ENCODE measurements at regions not wholly inside any gene's neighbourhood (a gene's known extent, or its start where the extent isn't known, plus 50 kb on each side); places are given as distances from the start of the nearest gene placed in this dataset.
"Not testable (repeated sequence)": the region's sequence is repeated elsewhere in the genome, so short reads cannot be mapped to it uniquely, and the experiment has no call there.

DNA sequence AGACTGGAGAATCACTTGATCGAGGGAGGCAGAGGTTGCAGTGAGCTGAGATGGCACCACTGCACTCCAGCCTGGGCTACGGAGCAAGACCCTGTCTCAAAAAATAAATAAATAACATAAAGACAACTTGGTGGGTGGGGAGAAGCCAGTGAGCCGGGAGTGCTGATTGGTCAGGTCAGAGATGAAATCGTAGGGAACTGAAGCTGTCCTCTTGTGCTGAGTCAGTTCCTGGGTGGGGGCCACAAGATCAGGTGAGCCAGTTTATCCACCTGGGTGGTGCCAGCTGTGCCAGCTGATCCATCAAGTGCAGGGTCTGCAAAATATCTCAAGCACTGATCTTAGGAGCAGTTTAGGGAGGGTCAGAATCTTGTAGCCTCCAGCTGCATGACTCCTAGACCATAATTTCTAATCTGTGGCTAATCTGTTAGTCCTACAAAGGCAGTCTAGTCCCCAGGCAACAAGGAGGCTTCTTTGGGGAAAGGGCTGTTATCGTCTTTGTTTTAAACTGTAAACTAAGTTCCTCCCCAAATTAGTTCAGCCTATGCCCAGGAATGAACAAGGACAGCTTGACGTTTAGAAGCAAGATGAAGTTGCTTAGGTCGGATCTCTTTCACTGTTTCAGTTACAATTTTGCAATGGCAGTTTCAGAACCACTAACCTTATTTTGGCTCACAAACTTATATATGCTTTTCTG is 221.5 kb upstream of the MYLIP start:
- H3K9ac ChIP-seq (ENCODE audit: low read depth, low read length, poor library complexity); H4K91ac ChIP-seq (ENCODE audit: low read depth, low read length, poor library complexity); H2BK120ac ChIP-seq (ENCODE audit: low read depth, low read length); H3K4me3 ChIP-seq (ENCODE audit: low read length in 2 of 2); H4K8ac ChIP-seq (ENCODE audit: low read depth, low read length); H2AK5ac ChIP-seq (ENCODE audit: low read depth, low read length); H3K23ac ChIP-seq (ENCODE audit: low read depth, low read length, poor library complexity); H3K27ac ChIP-seq (replicated peaks; ENCODE audit: low read length); H2BK5ac ChIP-seq (ENCODE audit: low read length); H2BK12ac ChIP-seq (ENCODE audit: low read length); H3K18ac ChIP-seq (ENCODE audit: low read length); H2AFZ ChIP-seq (ENCODE audit: low read length); H3K79me1 ChIP-seq (ENCODE audit: low read depth, low read length); H3K4me1 ChIP-seq (ENCODE audit: control insufficient read depth in 2 of 2, insufficient read depth in 1 of 2, low read depth in 1 of 2, low read length in 2 of 2); H2BK15ac ChIP-seq (ENCODE audit: low read length); H3K14ac ChIP-seq (ENCODE audit: low read length); H3K36me3 ChIP-seq (replicated peaks in 1 of 2; ENCODE audit: control insufficient read depth in 2 of 2, insufficient read depth in 2 of 2, low read length in 2 of 2); H3K9me3 ChIP-seq (replicated peaks in 1 of 2; ENCODE audit: control insufficient read depth in 2 of 2, insufficient read depth in 1 of 2, low read depth in 1 of 2, low read length in 2 of 2); H3K27me3 ChIP-seq (ENCODE audit: control insufficient read depth in 3 of 3, insufficient read depth in 3 of 3, low read depth in 1 of 3, low read length in 3 of 3); DNase-seq (ENCODE audit: low spot score); H3K4me2 ChIP-seq (ENCODE audit: insufficient read depth, low read length, poor library complexity, severe bottlenecking); H3K4ac ChIP-seq (ENCODE audit: low read length): not testable (repeated sequence)
- WGBS, 2 donors (ENCODE audit: extremely low coverage in 2 of 2, insufficient read length in 2 of 2, insufficient replicate concordance in 1 of 2) = no CpG with 5 or more reads among the region's 7 CpGs

DNA sequence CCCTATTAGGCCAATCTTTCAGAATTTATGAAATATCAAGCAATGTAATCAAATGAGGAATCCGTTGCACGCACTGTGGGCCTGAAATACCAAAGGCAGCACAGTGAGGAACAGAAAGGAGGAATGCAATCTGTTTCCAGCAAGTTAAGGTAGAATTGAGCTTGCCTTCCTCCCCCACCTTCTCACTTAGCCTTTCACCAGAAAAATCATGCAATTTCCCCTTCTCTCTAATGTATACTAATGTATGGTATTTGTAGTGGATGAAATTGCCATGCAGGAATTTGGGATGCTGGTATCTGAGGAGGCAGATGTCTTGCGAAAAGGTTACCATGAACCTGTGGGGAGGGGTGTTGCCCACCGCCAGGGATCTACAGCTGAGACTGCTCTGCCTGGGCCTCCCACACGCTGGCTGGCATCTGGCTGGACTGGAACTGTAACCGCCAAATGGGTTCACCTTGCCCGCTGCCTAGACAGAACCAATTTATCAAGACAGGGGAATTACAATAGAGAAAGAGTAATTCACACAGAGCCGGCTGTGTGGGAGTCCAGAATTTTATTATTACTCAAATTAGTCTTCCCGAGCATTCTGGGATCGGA is 222.4 kb upstream of the MYLIP start:
- Histone ChIP-seq H2BK5ac (ENCODE audit: low read length) (no peak overlapping the region), H2BK120ac (ENCODE audit: low read depth, low read length) (no peak overlapping the region), H2AFZ (ENCODE audit: low read length) (no peak overlapping the region), H2BK15ac (ENCODE audit: low read length) (no peak overlapping the region), H3K27ac (replicated peaks; ENCODE audit: low read length) (no peak overlapping the region), H3K27me3 (ENCODE audit: control insufficient read depth in 3 of 3, insufficient read depth in 3 of 3, low read depth in 1 of 3, low read length in 3 of 3) (no peaks in the 10 kb centered on the region), H3K18ac (ENCODE audit: low read length) (no peak overlapping the region), H4K8ac (ENCODE audit: low read depth, low read length) (no peak overlapping the region), H2BK12ac (ENCODE audit: low read length) (no peak overlapping the region), H3K9me3 (replicated peaks in 1 of 2; ENCODE audit: control insufficient read depth in 2 of 2, insufficient read depth in 1 of 2, low read depth in 1 of 2, low read length in 2 of 2) (no peaks in the 10 kb centered on the region), H3K79me1 (ENCODE audit: low read depth, low read length) (no peaks in the 10 kb centered on the region), H3K4me1 (ENCODE audit: control insufficient read depth in 2 of 2, insufficient read depth in 1 of 2, low read depth in 1 of 2, low read length in 2 of 2) (no peaks in the 10 kb centered on the region), H3K9ac (ENCODE audit: low read depth, low read length, poor library complexity) (no peak overlapping the region), H2AK5ac (ENCODE audit: low read depth, low read length) (no peak overlapping the region), H3K4me3 (ENCODE audit: low read length in 2 of 2) (no peak overlapping the region), H3K14ac (ENCODE audit: low read length) (no peak overlapping the region), H3K36me3 (replicated peaks in 1 of 2; ENCODE audit: control insufficient read depth in 2 of 2, insufficient read depth in 2 of 2, low read length in 2 of 2) (no peaks in the 10 kb centered on the region), H4K91ac (ENCODE audit: low read depth, low read length, poor library complexity) (no peak overlapping the region), H3K4ac (ENCODE audit: low read length) (no peak overlapping the region), H3K23ac (ENCODE audit: low read depth, low read length, poor library complexity) (no peak overlapping the region), H3K4me2 (ENCODE audit: insufficient read depth, low read length, poor library complexity, severe bottlenecking) (no peak overlapping the region)
- DNase-seq (ENCODE audit: low spot score) = no peak
- no CpG with 5 or more reads among the region's 10 CpGs for WGBS, 2 donors (ENCODE audit: extremely low coverage in 2 of 2, insufficient read length in 2 of 2, insufficient replicate concordance in 1 of 2)

DNA sequence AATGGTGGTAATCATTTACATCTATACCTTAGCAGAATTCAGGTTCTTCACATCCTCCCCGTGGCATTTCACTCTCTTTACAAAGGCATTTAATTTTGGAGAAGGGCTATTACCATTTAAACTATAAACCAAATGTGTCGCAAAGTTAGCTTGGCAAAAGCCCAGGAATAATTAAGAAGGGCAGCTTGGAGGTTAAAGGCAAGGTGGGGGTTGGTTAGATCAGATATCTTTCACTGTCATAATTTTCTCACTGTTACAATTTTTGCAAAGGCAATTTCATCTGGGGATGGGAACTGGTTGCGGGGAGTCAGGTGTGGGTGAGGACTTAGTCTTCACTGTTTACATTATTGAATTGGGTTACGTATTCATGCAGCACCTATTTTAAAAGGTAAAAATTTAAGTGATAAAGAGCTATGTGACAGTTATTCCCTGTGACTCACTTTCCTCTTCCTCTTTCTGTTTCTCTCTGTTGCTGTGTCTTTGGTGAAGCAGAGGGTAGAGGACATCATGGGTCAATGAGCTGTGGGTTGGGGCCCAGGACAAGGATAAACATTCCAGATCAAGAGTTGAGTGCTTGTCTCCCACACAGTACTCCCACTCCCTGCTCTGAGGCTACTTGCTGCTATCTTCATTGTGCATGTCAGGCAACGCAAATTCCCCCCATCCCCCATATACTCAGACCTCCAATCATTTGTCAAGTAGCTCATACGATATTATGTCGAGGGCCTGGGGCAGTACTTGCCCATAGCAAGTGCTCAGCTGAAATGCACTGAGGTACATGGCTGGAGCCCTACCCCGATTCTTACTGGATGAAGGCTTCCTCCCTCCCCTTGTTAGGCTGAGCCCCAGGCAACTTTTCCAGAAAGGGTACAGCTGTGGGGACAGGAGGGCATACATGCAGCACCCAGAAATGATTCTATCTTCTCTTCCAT is 223.1 kb upstream of the MYLIP start:
- Histone ChIP-seq H2BK12ac (ENCODE audit: low read length) (no peak overlapping the region), H3K9me3 (replicated peaks in 1 of 2; ENCODE audit: control insufficient read depth in 2 of 2, insufficient read depth in 1 of 2, low read depth in 1 of 2, low read length in 2 of 2) (no peaks in the 10 kb centered on the region), H4K8ac (ENCODE audit: low read depth, low read length) (no peak overlapping the region), H3K9ac (ENCODE audit: low read depth, low read length, poor library complexity) (no peak overlapping the region), H3K4ac (ENCODE audit: low read length) (no peak overlapping the region), H2BK5ac (ENCODE audit: low read length) (no peak overlapping the region), H3K23ac (ENCODE audit: low read depth, low read length, poor library complexity) (no peak overlapping the region), H3K36me3 (replicated peaks in 1 of 2; ENCODE audit: control insufficient read depth in 2 of 2, insufficient read depth in 2 of 2, low read length in 2 of 2) (no peaks in the 10 kb centered on the region), H4K91ac (ENCODE audit: low read depth, low read length, poor library complexity) (no peak overlapping the region), H2AK5ac (ENCODE audit: low read depth, low read length) (no peak overlapping the region), H3K14ac (ENCODE audit: low read length) (no peak overlapping the region), H3K4me3 (ENCODE audit: low read length in 2 of 2) (no peak overlapping the region), H2BK120ac (ENCODE audit: low read depth, low read length) (no peak overlapping the region), H3K27me3 (ENCODE audit: control insufficient read depth in 3 of 3, insufficient read depth in 3 of 3, low read depth in 1 of 3, low read length in 3 of 3) (no peaks in the 10 kb centered on the region), H2BK15ac (ENCODE audit: low read length) (no peak overlapping the region), H2AFZ (ENCODE audit: low read length) (no peak overlapping the region), H3K18ac (ENCODE audit: low read length) (no peak overlapping the region), H3K79me1 (ENCODE audit: low read depth, low read length) (no peaks in the 10 kb centered on the region), H3K4me2 (ENCODE audit: insufficient read depth, low read length, poor library complexity, severe bottlenecking) (no peak overlapping the region), H3K27ac (replicated peaks; ENCODE audit: low read length) (no peak overlapping the region), H3K4me1 (ENCODE audit: control insufficient read depth in 2 of 2, insufficient read depth in 1 of 2, low read depth in 1 of 2, low read length in 2 of 2) (no peaks in the 10 kb centered on the region)
- no CpG with 5 or more reads among the region's 8 CpGs for WGBS, 2 donors (ENCODE audit: extremely low coverage in 2 of 2, insufficient read length in 2 of 2, insufficient replicate concordance in 1 of 2)
- DNase-seq (ENCODE audit: low spot score) = no peak
